ENCODE measurements at regions not wholly inside any gene's neighbourhood (a gene's known extent, or its start where the extent isn't known, plus 50 kb on each side); places are given as distances from the start of the nearest gene placed in this dataset.
A peak's percentile ranks its signal among the peaks of the same experiment; 100 is the strongest.
"Not testable (repeated sequence)": the region's sequence is repeated elsewhere in the genome, so short reads cannot be mapped to it uniquely, and the experiment has no call there.

DNA sequence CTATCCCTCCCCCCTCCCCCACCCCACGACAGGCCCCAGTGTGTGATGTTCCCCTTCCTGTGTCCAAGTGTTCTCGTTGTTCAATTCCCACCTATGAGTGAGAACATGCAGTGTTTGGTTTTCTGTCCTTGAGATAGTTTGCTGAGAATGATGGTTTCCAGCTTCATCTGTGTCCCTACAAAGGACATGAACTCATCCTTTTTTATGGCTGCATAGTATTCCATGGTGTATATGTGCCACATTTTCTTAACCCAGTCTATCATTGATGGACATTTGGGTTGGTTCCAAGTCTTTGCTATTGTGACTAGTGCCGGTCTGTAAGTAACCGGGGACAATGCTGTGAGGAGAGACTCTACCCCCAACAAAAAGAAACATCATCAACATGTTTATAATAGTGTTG, 217.2 kb downstream of the SEC23IP start:
- DNase-seq (ENCODE audit: low read depth in 4 of 4, low spot score in 3 of 4): not testable (repeated sequence)

DNA sequence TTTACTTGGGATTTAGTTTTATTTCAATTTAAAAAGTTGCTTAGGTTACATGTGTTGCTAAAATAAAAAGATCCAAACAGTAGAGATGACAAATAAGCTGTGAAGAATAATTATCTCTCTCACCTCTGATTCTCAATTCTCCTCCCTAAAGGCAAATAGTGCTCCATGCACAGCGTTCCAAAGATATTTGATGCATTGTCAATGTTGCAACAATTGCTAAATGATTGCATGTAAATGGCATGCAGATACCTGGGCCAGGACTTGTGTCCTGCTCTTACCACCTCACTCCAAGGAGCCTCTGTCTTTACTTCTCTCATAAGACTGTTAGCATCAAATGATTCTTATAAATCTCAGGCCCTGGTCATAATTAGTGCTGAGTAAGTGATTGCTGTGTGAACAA, 217.7 kb downstream of the SEC23IP start:
- no peak for DNase-seq (ENCODE audit: low read depth in 4 of 4, low spot score in 3 of 4)

DNA sequence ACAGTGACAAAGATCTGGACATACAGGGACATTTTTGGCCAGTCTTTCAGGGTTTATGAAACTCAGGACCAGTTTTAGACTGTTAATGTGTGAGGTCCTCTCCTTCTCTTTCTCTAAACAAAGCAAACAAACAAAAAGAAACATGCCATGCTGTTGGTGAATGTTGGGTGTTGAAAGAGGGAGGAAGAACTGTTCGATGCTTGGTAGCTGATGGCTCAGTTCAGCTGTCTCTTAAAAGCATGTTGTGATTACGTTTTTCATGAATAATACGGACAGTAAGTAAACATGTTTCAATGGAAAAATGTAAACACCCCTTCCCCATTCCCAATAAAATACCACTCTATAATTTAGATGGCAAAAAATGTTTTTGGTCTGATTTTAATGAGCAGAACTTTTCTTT, 219.1 kb downstream of the SEC23IP start:
- no peak for DNase-seq (ENCODE audit: low read depth in 4 of 4, low spot score in 3 of 4)

DNA sequence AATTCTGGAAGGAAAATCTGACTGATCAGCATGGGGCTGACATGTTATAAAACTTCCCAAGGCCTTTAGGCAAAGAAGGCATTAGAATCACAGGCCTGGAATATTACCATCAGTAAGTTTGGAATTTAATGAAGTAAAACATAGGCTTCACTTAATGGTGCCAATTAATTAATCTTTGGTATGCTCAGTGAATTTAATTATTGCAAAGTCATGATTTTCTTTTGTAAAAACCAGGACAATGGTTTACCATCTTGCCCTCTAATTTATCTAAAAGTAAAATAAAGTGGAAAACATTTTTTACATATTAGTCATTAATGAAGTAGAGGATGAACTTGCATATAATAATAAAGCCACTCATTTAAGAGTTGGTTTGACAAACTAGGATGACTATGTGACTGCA, 220.3 kb downstream of the SEC23IP start:
- DNase-seq (ENCODE audit: low read depth in 4 of 4, low spot score in 3 of 4): no peak

DNA sequence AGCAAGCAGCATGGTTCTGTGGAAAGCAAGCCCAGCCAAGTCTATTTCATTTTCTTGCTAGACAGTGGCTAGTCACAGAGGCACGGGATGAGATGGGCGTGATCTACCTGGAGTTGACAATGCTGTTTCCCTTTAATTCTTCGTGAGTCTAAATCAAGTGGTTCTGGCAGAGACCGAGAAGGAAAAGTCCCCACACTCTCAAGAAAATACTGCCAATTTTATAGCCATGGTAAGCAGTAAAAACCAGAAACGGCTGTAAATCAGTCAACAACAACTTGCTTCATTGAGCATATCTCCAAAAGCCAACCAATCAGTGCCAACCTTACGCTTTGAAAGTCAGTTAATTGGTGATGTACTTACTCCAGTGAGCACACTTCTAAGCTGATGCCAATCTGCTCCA, 223.4 kb downstream of the SEC23IP start:
- peak in 2 of 4 donors; percentile 28 to 31 for DNase-seq (ENCODE audit: low read depth in 4 of 4, low spot score in 3 of 4)

DNA sequence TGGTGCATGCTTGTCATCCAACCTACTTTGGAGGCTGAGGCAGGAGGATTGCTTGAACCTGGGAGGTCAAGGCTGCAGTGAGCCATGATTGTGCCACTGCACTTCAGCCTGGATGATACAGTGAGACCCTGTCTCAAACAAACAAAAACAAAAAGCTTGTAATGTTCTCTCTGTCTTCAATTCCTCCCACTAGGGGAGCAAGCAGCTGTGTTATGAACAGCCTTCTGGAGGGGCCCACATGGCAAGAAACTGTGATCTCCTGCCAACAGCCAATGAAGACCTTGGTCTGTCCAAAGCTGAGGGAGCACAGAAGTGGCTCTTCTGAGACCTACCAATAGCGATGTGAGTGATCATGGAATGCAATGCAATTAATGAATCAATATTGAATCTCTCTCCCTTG, 229.2 kb downstream of the SEC23IP start:
- DNase-seq (ENCODE audit: low read depth in 4 of 4, low spot score in 3 of 4): no peak

DNA sequence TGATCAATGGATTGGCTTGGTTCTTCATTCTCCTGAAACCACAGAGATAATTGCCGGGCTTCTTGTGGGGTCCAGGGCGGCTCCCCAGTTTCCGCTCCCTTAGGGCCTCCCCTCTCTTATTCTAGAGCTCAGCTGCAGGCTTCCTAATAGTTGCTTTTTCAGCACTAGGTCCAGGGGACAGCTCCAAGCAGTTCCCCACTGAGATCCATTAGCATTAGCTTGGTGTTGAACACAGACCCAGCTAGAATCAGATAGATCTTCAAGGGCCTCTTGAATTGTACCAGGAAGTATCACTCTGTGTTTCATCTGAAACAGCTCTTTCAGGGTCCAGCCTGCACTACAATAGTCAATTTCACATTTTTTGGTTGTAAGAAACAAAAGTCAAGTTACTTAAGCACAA, 238.7 kb downstream of the SEC23IP start:
- DNase-seq (ENCODE audit: low read depth in 4 of 4, low spot score in 3 of 4): peak; percentile 53 to 67 (median 56)

DNA sequence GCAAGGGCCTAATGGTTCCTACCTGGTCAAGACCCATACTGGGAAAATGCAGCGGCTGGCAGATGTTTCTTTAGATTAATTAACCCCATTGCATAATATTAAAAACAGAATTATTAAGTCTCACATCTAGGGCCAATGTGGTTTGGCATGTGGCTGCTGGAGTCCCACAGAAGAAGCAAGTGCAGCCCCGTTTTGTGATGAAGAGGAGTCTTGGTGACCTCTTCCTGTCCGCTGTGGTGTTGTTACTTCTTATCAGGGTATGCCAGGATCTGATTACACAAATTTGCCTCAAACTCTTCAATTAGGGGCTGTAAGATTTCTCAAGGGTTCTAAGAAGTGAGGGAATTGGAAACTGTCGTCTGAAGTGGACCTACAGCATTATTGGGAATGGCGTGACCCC, 240.3 kb downstream of the SEC23IP start:
- DNase-seq (ENCODE audit: low read depth in 4 of 4, low spot score in 3 of 4): no peak

DNA sequence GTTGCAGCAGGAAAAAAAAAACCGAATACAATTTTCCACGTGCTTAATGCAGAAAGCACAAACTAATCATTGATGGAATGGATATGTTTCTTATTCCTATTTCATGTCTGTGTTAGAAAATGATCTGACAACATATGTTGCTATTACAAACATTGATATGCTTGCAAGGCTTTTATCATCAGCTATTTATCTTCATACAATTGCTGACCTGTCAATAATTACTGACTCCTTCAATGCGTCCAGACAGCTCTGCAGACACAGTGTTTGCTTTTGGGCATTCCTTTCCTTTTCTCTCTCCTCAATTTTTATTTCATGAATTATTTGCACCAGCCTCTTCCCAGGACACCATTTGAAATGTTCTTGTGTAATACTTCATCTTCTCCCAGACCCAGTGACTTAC, 246.2 kb downstream of the SEC23IP start:
- no peak for DNase-seq (ENCODE audit: low read depth in 4 of 4, low spot score in 3 of 4)

DNA sequence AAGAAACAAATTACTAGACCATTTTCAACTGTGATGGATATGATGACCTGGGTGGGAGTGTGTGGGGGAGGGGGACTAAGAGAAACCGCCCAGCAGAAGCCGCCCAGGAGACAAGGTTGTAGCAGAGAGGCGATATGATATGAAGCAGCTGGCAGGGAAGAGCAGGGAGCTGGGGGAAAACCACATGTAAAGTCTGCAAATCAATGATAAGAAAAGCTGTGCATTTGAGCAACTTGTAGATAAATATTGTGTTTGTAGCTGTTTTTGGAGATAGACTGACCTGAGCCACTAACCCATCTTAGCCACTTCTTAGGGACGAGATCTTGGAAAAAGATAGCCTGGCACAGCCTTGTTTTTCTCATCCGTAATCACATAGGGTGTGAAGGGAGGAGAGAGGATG, 252.6 kb downstream of the SEC23IP start:
- no peak for DNase-seq (ENCODE audit: low read depth in 4 of 4, low spot score in 3 of 4)

DNA sequence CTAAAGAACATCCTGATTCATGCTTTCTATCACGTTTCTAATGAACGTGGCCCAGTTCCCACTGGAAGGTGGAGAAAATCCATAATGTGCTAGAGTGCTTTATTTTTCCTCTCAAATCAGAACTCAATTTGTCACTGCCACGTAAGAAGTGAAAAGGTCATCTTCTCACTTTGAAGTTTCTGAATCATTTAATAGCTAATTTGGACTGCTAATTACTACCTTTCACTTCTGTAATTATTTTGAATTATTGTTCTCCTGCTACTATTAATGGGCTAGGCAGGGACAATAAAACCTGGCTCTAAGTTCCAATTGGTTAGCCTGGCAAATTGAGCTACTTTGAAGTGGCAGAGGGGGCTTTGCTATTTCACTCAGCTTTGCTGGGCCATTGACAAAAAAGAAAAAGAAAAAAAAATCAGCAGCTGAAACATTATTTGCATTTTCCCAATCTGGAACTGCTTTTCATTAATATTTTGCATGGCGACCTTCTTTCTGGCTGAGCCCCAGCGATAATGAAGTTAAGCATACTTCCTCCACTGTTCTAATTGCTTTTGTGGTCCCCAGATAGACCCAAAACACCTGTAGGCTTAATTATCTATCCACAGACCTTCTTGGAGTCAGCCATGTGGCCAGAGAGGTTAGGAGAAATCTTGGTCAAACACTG, 264.2 kb downstream of the SEC23IP start:
- no peak for DNase-seq (ENCODE audit: low read depth in 4 of 4, low spot score in 3 of 4)

DNA sequence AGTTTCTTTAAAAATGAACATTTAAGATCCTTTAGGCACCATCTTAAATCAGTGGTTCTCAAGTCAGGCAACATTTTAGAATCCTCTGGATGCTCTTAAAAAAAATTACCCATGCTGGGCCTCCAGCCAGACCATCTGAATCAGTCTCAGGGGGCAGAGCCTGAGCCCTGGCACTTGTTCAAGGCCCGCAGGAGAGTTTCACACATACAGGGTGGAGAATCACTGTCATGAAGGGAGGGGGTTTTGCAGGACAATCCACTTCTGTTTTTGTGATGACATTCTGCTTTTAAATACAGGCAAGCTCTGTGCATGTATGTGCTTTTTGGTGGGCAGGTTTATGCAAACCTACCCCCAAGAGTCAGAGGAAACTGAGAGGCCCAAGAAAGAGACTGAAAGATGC, 268.6 kb downstream of the SEC23IP start:
- DNase-seq (ENCODE audit: low read depth in 4 of 4, low spot score in 3 of 4): no peak

DNA sequence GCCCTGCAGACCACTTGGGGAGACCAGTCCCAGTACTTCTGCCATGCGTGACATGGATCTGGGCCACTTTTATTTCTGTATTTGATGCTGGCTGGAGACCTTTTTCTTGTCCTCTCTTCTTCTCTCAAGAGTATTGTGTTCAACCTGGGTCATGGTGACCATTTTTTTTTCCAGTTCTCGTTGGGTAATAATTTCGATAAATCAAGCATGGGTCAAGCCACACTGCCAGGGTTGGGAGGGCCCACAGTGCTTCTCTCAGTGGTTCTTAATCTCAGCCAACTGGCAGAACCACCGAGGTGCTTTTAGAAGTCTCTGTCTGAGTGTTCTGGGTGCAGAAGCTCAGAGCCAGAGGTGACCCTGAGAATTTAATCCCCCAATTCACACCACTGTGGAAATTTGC, 269.9 kb downstream of the SEC23IP start:
- DNase-seq (ENCODE audit: low read depth in 4 of 4, low spot score in 3 of 4): no peak

DNA sequence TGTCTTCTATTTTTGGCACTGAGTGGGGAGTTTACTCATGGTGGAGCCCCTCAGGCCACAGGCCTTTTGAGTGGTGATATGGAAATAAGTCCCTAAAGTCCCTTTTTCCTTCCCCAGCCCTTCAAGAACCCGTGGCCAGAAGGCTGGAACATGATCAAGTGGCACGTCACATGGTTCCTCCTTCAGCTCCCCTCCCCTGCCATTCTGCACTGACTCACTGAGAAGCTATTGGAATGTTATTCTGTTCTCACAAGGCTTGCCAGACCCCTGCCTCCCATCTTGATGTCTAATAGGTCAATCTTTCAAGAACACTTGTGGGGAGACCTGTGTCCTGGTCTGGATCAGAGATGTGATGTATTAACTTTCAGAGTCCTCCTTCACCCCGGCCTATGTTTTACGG, 279.8 kb downstream of the SEC23IP start:
- no peak for DNase-seq (ENCODE audit: low read depth in 4 of 4, low spot score in 3 of 4)

DNA sequence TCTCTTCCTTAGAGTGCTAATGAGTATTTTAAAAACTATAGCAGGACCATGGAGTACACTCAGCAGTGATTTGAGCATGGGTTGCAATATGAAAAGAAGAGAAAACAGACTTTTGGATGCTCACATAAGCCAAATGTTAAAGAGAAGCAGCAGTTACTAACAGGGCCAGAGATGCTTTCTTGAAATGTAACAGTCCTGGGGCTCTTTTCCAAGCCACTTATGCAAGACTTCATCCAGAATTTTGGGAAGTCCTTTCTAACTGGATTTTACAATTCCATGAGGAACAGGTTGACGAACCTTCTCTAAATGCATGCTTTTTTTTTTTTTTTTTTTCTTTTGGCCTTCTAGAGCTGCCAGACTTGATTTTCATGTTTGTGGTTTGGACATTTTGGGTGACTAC, 282.0 kb downstream of the SEC23IP start:
- DNase-seq (ENCODE audit: low read depth in 4 of 4, low spot score in 3 of 4): no peak

DNA sequence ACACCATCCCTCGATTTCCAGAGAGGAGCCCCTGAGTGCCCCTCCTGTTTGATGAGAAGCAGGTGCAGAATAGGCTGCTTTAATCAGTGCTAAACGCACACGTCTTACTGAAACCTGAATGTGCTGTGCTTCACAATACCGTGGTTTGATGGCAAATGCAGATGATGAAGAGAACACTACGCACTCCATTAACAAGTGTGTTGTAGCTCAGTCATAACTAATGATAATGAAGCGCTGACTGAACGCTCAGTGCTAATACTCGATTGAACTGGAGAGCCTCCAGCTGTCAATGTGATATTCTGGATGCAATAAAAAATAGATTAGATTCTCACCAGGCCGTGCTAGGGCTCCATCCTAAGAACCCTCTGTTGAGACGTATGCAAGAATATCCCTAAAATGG, 279.7 kb upstream of the PLPP4 start:
- no peak for DNase-seq (ENCODE audit: low read depth in 4 of 4, low spot score in 3 of 4)

DNA sequence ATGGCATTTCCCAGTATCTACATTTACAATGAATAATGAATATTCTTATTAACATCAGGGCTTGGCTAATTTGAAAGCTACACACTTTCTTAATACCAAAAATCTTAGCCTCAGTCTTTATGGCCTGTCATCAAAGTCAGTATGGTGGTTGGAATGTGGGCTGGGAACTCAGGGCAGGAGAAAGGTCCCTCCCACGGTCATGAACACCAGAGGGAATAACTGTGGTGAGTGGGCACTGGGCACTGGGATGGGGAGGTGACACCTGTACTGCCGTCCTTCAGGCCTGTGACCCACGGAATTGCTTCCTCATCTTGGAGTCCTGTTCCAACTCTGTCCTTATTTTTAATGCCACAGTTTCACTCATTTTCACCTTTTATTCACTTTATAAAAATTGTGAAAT, 276.9 kb upstream of the PLPP4 start:
- DNase-seq (ENCODE audit: low read depth in 4 of 4, low spot score in 3 of 4): no peak

DNA sequence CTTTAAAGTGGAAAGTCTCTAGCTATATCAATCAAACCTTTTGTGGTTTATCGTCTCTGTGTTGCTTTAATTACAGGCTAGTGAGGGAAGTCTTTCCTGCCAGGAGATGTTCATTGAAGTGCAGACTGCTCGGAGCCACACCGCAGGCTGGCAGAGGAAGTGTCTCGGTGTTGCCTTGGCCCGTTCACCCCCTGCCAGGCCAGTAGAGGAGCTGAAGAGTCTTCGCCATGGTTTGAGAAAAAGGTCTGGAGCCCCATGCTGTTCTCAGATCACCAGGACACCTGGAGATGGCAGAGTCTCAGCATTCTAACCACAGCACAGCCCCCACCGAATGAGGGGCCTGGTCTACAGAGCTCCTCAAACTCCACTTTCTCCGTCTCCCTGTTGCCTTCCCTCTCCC, 275.9 kb upstream of the PLPP4 start:
- no peak for DNase-seq (ENCODE audit: low read depth in 4 of 4, low spot score in 3 of 4)

DNA sequence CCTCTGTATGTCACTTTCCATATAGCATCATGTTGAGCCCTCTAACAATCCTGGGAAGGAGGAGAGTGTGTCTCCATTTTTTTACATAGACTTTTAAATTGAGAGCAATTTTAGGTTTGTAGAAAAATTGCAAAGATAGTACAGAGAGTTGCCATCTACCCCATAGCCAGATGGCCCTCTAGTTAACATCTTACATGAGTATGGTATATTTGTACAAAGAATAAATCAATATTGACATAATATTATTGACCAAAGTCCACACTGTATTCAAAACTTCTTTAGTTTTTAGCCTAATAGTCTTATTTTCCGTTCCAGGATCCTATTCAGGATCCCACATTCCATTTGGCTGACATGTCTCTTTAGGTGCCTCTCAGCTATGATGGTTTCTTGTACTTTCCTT, 274.6 kb upstream of the PLPP4 start:
- DNase-seq (ENCODE audit: low read depth in 4 of 4, low spot score in 3 of 4): no peak

DNA sequence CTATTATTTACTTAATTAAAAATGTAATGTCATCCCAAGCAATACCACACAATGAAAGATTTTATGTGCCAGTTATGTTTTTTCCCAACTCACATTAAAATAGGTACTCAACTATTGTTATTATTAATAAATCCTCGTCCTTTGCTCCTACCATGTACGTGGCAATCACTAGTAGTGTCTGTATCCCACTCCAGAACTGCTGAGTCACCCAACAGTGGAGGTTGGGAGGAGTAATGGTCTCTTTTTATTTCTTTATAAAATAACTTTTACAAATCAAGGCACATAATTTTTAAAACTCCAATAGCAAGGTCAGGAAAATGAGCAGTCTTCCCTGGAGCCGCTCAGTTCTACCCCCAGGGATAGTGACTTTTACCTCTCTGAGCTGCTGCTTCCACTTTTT, 273.5 kb upstream of the PLPP4 start:
- no peak for DNase-seq (ENCODE audit: low read depth in 4 of 4, low spot score in 3 of 4)

DNA sequence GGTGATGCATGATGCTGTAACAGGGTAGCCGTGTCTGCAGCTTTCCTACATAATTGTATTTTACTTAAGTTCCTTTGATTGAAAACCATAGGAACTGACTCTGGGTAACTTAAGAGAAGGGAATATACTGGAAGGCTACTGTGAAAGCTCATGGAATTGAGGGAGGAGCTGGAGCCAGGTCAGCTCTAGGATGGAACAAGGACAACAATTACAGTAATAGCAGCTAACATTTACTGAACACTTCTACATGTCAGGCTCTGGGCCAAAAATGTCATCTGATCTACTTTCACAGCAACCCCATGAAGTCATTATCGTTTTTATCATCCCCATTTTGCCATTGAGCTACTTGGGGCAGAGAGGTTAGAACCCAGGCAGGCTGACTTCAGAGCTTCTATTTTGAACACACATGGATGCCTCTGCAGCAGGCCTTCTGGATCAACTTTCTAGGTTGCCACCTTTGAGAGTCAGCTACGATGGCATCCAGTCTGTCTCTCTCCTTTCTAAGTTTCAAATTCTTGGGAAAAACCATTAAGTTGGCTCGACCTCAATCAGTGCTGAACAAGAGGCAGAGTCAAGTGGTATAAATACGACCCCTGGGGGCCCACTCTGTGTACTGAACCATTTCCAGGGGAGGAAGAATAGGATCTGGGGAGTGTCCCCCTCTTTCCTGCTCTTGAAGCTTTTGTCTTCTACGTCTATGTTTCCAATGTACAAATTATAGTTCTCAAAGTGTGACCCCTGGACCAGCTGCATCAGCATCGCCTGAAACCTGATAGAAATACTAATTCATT, 272.3 kb upstream of the PLPP4 start:
- no peak for DNase-seq (ENCODE audit: low read depth in 4 of 4, low spot score in 3 of 4)

DNA sequence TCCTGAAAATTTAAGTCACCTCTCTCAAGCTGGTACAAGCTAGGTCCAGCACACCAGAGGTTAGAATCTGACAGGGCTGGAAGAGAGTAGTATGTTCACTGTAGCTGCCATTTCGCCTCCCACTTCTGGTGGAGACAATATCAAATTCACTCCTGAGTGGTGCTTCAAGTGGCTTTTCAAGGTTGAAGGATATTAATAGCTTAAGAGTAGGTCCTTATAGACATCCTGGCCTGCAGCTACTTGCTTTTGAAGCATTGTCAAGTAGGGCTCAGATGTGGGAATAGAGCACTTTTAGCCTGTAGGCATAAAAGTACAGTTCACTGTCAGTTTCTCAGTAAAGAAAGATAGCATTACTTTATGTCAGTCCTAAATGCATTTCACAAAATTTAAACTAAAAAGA, 270.5 kb upstream of the PLPP4 start:
- no peak for DNase-seq (ENCODE audit: low read depth in 4 of 4, low spot score in 3 of 4)

DNA sequence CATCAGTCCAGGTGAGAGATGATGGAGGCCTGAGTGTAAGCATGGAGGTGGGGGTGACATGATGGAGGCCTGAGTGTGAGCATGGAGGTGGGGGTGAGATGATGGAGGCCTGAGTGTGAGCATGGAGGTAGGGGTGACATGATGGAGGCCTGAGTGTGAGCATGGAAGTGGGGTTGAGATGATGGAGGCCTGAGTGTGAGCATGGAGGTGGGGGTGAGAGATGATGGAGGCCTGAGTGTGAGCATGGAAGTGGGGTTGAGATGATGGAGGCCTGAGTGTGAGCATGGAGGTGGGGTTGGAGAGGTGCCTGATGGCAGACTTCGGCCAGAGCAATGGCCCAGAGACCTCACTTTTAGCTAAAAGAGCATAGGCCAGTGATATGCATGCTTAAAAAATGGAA, 269.9 kb upstream of the PLPP4 start:
- not testable (repeated sequence) for DNase-seq (ENCODE audit: low read depth in 4 of 4, low spot score in 3 of 4)
